H1 (cell line): ENCODE measurements at regions not wholly inside any gene's neighbourhood (a gene's known extent, or its start where the extent isn't known, plus 50 kb on each side); places are given as distances from the start of the nearest gene placed in this dataset.

Source experiments
- CTCF ChIA-PET: fragments of 300-600 bp; sonication (Branson Sonifier 250); formaldehyde crosslinking; loops from one replicate; lab custom pipeline; 2021; ENCODE audit not compliant: partially characterized antibody; lab: Charles Lee
- POLR2A ChIA-PET: fragments of 300-600 bp; sonication (Branson Sonifier 250); formaldehyde crosslinking; loops from one replicate; lab custom pipeline; 2021; ENCODE audit warnings: inconsistent platforms; ENCODE audit not compliant: partially characterized antibody; lab: Charles Lee
- DNase-seq, 2 experiments: peaks; one replicate each; pipeline versions ENCODE4 v3.0.0 to v3.0.0-alpha.2; 2010 to 2022; ENCODE audit warnings: low spot score in 2 of 2, low read depth in 1 of 2, mixed read lengths in 1 of 2
- FAIRE-seq: peaks from 2 replicates; lab custom pipeline; 2011; peaks lifted over from hg19 to GRCh38; lab: Jason Lieb, UNC
- H2AFZ ChIP-seq: 2 replicates; pipeline ENCODE4 v1.8.1; 2012; ENCODE audit warnings: low read length, inconsistent platforms
- H2AK5ac ChIP-seq: 2 replicates; pipeline ENCODE4 v1.6.1; 2013; ENCODE audit warnings: low read depth, low read length
- H2BK120ac ChIP-seq: replicated peaks from 2 replicates; pipeline ENCODE3; 2013; ENCODE audit warnings: low read depth, low read length, inconsistent platforms
- H2BK12ac ChIP-seq: 2 replicates; pipeline ENCODE4 v1.6.1; 2013; ENCODE audit warnings: low read depth, low read length
- H2BK15ac ChIP-seq: 2 replicates; pipeline ENCODE4 v1.6.1; 2013; ENCODE audit warnings: low read length
- H2BK20ac ChIP-seq: 2 replicates; pipeline ENCODE4 v1.6.1; 2013; ENCODE audit warnings: low read length
- H2BK5ac ChIP-seq: 2 replicates; pipeline ENCODE4 v1.6.1; 2013; ENCODE audit warnings: low read depth, low read length
- H3K14ac ChIP-seq: 2 replicates; pipeline ENCODE4 v1.6.1; 2013; ENCODE audit warnings: inconsistent platforms; ENCODE audit not compliant: insufficient read length
- H3K18ac ChIP-seq: 2 replicates; pipeline ENCODE4 v1.6.1; 2013; ENCODE audit warnings: low read length; ENCODE audit errors: extremely low read depth
- H3K23ac ChIP-seq: 2 replicates; pipeline ENCODE4 v1.6.1; 2013; ENCODE audit warnings: inconsistent platforms; ENCODE audit not compliant: insufficient read length
- H3K23me2 ChIP-seq: 2 replicates; pipeline ENCODE4 v1.6.1; 2013; ENCODE audit warnings: low read depth, low read length
- H3K27ac ChIP-seq: 2 replicates; pipeline ENCODE4 v1.6.1; 2011; ENCODE audit warnings: low read depth, low read length, inconsistent platforms
- H3K27me3 ChIP-seq, 4 experiments: replicated peaks in 1 of 4; 1 replicate in 1 of 4; 2 replicates in 3 of 4; pipeline versions ENCODE4 v1.6.1 to v1.8.1; 2011 to 2013; ENCODE audit warnings: low read length in 3 of 4, mild to moderate bottlenecking in 3 of 4, inconsistent platforms in 2 of 4, mixed read lengths in 2 of 4, moderate library complexity in 1 of 4; ENCODE audit not compliant: control insufficient read depth in 3 of 4, insufficient read depth in 3 of 4; ENCODE audit errors: extremely low read depth in 1 of 4
- H3K36me3 ChIP-seq, 4 experiments: 2 replicates each; pipeline versions ENCODE4 v1.6.1 to v1.8.1; 2011 to 2013; ENCODE audit warnings: mild to moderate bottlenecking in 4 of 4, low read length in 3 of 4, moderate library complexity in 2 of 4, control low read depth in 1 of 4, inconsistent platforms in 1 of 4; ENCODE audit not compliant: insufficient read depth in 4 of 4, control insufficient read depth in 2 of 4
- H3K4ac ChIP-seq: replicated peaks from 2 replicates; pipeline ENCODE3; 2013; ENCODE audit warnings: low read length, low read depth, mixed read lengths, inconsistent platforms; ENCODE audit not compliant: insufficient read length
- H3K4me1 ChIP-seq, 4 experiments: replicated peaks in 1 of 4; 1 replicate in 1 of 4; 2 replicates in 3 of 4; pipeline versions ENCODE4 v1.6.1 to v1.8.1; 2011 to 2013; ENCODE audit warnings: low read length in 3 of 4, inconsistent platforms in 2 of 4, mixed read lengths in 1 of 4; ENCODE audit not compliant: insufficient read depth in 4 of 4, control insufficient read depth in 3 of 4
- H3K4me2 ChIP-seq, 2 experiments: 2 replicates each; pipeline versions ENCODE4 v1.6.1 to v1.8.1; 2011 to 2013; ENCODE audit warnings: low read depth in 2 of 2, low read length in 2 of 2, control low read depth in 1 of 2, inconsistent platforms in 1 of 2, mild to moderate bottlenecking in 1 of 2; ENCODE audit not compliant: insufficient read depth in 1 of 2
- H3K4me3 ChIP-seq, 4 experiments: fragments of 200-600, 300-600 bp in 1 of 4; sonication (generic), shearing (Covaris generic), sonication (Bioruptor Twin) in 1 of 4; 2 replicates each; pipeline versions ENCODE4 v1.5.1 to v1.8.1; 2011 to 2016; ENCODE audit warnings: low read length in 4 of 4, low read depth in 3 of 4, control low read depth in 2 of 4, inconsistent platforms in 2 of 4, mild to moderate bottlenecking in 2 of 4, mixed read lengths in 1 of 4, moderate library complexity in 1 of 4; ENCODE audit not compliant: insufficient read depth in 2 of 4; ENCODE audit errors: extremely low read depth in 1 of 4
- H3K56ac ChIP-seq: replicated peaks from 2 replicates; pipeline ENCODE3; 2013; ENCODE audit warnings: low read depth, mild to moderate bottlenecking, mixed read lengths, low read length, inconsistent platforms; ENCODE audit not compliant: insufficient read length
- H3K79me1 ChIP-seq: 2 replicates; pipeline ENCODE4 v1.6.1; 2013; ENCODE audit warnings: low read depth, low read length, control low read depth
- H3K79me2 ChIP-seq, 2 experiments: 2 replicates each; pipeline versions ENCODE4 v1.6.1 to v1.8.1; 2012 to 2013; ENCODE audit warnings: low read length in 2 of 2, mild to moderate bottlenecking in 2 of 2, inconsistent platforms in 1 of 2; ENCODE audit not compliant: insufficient read depth in 2 of 2, control insufficient read depth in 1 of 2
- H3K9ac ChIP-seq, 4 experiments: replicated peaks in 1 of 4; 1 replicate in 1 of 4; 2 replicates in 3 of 4; pipeline versions ENCODE4 v1.6.1 to v1.8.1; 2011 to 2013; ENCODE audit warnings: low read depth in 3 of 4, low read length in 3 of 4, control low read depth in 2 of 4, mild to moderate bottlenecking in 2 of 4, moderate library complexity in 2 of 4, inconsistent platforms in 1 of 4; ENCODE audit errors: extremely low read depth in 1 of 4
- H3K9me3 ChIP-seq, 2 experiments: 2 replicates each; pipeline versions ENCODE4 v1.6.1 to v1.8.1; 2012 to 2013; ENCODE audit warnings: mild to moderate bottlenecking in 2 of 2, moderate library complexity in 2 of 2, control low read depth in 1 of 2, inconsistent platforms in 1 of 2, low read depth in 1 of 2, low read length in 1 of 2, mixed read lengths in 1 of 2; ENCODE audit not compliant: insufficient read depth in 2 of 2
- H4K20me1 ChIP-seq, 2 experiments: replicated peaks in 1 of 2; 2 replicates each; pipeline versions ENCODE3 to v1.8.1; 2011 to 2013; ENCODE audit warnings: inconsistent platforms in 2 of 2, low read length in 2 of 2, mild to moderate bottlenecking in 1 of 2; ENCODE audit not compliant: insufficient read depth in 2 of 2, control insufficient read depth in 1 of 2
- H4K5ac ChIP-seq: 2 replicates; pipeline ENCODE4 v1.6.1; 2013; ENCODE audit warnings: low read length, low read depth, mixed read lengths, inconsistent platforms; ENCODE audit not compliant: insufficient read length
- H4K8ac ChIP-seq: 2 replicates; pipeline ENCODE4 v1.8.0; 2013; ENCODE audit warnings: mild to moderate bottlenecking, moderate library complexity, low read length, inconsistent platforms; ENCODE audit not compliant: insufficient read depth; ENCODE audit errors: extremely low read depth
- H4K91ac ChIP-seq: replicated peaks from 2 replicates; pipeline ENCODE3; 2013; ENCODE audit warnings: low read length, mixed read lengths, inconsistent platforms; ENCODE audit not compliant: insufficient read length
- ATF2 ChIP-seq: IDR thresholded peaks from 2 replicates; pipeline ENCODE4 v1.6.1; 2012; ENCODE audit warnings: low read length, inconsistent platforms
- CBX5 ChIP-seq: fragments of 300-800, 300-1000 bp; sonication (generic); IDR thresholded peaks from 2 replicates; pipeline ENCODE4 v1.7.1; 2016; ENCODE audit warnings: antibody characterized with exemption, low read length, low read depth
- CHD2 ChIP-seq: IDR thresholded peaks from 2 replicates; pipeline ENCODE4 v1.6.1; 2012; ENCODE audit warnings: low read length, improper control_type of control experiment
- EP300 ChIP-seq, 2 experiments: IDR thresholded peaks; 1 replicate in 1 of 2; 2 replicates in 1 of 2; pipeline ENCODE4 v1.6.1; 2011 to 2012; ENCODE audit warnings: low read depth in 2 of 2, low read length in 2 of 2, mild to moderate bottlenecking in 2 of 2, borderline replicate concordance in 1 of 2, inconsistent platforms in 1 of 2, moderate library complexity in 1 of 2
- KDM4A ChIP-seq: IDR thresholded peaks from one replicate; pipeline ENCODE4 v1.7.1; 2012; ENCODE audit warnings: low read depth, mild to moderate bottlenecking, moderate library complexity, low read length, inconsistent platforms; ENCODE audit not compliant: severe bottlenecking
- RFX5 ChIP-seq: IDR thresholded peaks from 2 replicates; pipeline ENCODE4 v1.6.1; 2011; ENCODE audit warnings: low read depth, low read length, improper control_type of control experiment, borderline replicate concordance
- SP1 ChIP-seq: IDR thresholded peaks from 2 replicates; pipeline ENCODE4 v1.6.1; 2011; ENCODE audit warnings: low read depth, low read length
- TAF1 ChIP-seq: IDR thresholded peaks from 2 replicates; pipeline ENCODE4 v1.6.1; 2011; ENCODE audit warnings: mild to moderate bottlenecking, low read depth, low read length
- TAF7 ChIP-seq: optimal IDR thresholded peaks from 2 replicates; pipeline ENCODE3; 2011; ENCODE audit warnings: low read depth, mild to moderate bottlenecking, inconsistent platforms, low read length, moderate library complexity, borderline replicate concordance
- TBP ChIP-seq: IDR thresholded peaks from 2 replicates; pipeline ENCODE4 v1.6.1; 2011; ENCODE audit warnings: low read depth, low read length, improper control_type of control experiment
- WGBS, 2 experiments: shearing (Covaris generic) in 1 of 2; methylation state at CpG; one replicate each; pipeline versions ENCODE4 v1.1.6 to v1.1.7; 2013 to 2015; ENCODE audit warnings: low lambda C conversion rate in 2 of 2, mixed read lengths in 2 of 2, inconsistent platforms in 1 of 2, low coverage in 1 of 2, missing lambda C conversion rate in 1 of 2; ENCODE audit not compliant: insufficient replicate concordance in 2 of 2, insufficient coverage in 1 of 2, insufficient read length in 1 of 2; ENCODE audit errors: extremely low coverage in 1 of 2, missing lambda C conversion rate in 1 of 2; 5-methylcytosine and 5-hydroxymethylcytosine counted together

- Histone ChIP-seq H3K36me3 (no peaks in the 10 kb centered on the region), H3K56ac (no peak overlapping the region), H4K8ac (no peak overlapping the region), H3K14ac (no peak overlapping the region), H2BK120ac (no peak overlapping the region), H3K9ac (no peak overlapping the region), H3K23ac (no peak overlapping the region), H3K27ac (no peak overlapping the region), H3K18ac (no peak overlapping the region), H3K4ac (no peak overlapping the region), H3K9me3 (no peaks in the 10 kb centered on the region), H3K23me2 (no peaks in the 10 kb centered on the region), H2BK12ac (no peak overlapping the region), H3K4me1 (no peaks in the 10 kb centered on the region), H4K5ac (no peak overlapping the region), H4K20me1 (no peaks in the 10 kb centered on the region), H2AK5ac (no peak overlapping the region), H2AFZ (no peak overlapping the region), H2BK20ac (no peak overlapping the region), H3K79me2 (no peaks in the 10 kb centered on the region), H3K27me3 (no peaks in the 10 kb centered on the region), H3K79me1 (no peaks in the 10 kb centered on the region), H2BK5ac (no peak overlapping the region), H4K91ac (no peak overlapping the region), H3K4me2 (no peak overlapping the region), H2BK15ac (no peak overlapping the region), H3K4me3 (no peak overlapping the region)
- ChIA-PET CTCF (no interaction called here), POLR2A (no interaction called here)
- WGBS, 2 experiments: 98% methylated on average over 3 of the region's 3 CpGs; no CpG with 5 or more reads in 1 of the 2 experiments
- DNase-seq: no peak
- no peak for FAIRE-seq
- TF ChIP-seq TBP (no peak), CBX5 (no peak), SP1 (no peak), TAF1 (no peak), TAF7 (no peak), RFX5 (no peak), EP300 (IDR thresholded peaks at IDR 0.05; ENCODE audit: borderline replicate concordance in 1 of 2, low read depth in 2 of 2, low read length in 2 of 2) (no peak), ATF2 (no peak), KDM4A (no peak), CHD2 (no peak)
These were observed 443.4 kb upstream of the PRMT6 start for GRCh38 chr1:106613068-106613467.
